Adrenal gland (tissue), 5 donors: ENCODE measurements at regions not wholly inside any gene's neighbourhood (a gene's known extent, or its start where the extent isn't known, plus 50 kb on each side); places are given as distances from the start of the nearest gene placed in this dataset.

Experiments used
- CTCF ChIP-seq, 6 experiments: fragments of 450-650 bp in 4 of 6; fragments of 200-600 bp in 2 of 6; sonication (generic) in 1 of 6; IDR thresholded peaks; 1 replicate in 5 of 6; 2 replicates in 1 of 6; pipeline versions ENCODE4 v1.5.1 to v1.8.0; 2016 to 2021; ENCODE audit warnings: antibody characterized with exemption in 6 of 6, mild to moderate bottlenecking in 2 of 6, moderate library complexity in 1 of 6
- POLR2A ChIP-seq, 2 donors: fragments of 450-650 bp; IDR thresholded peaks; one replicate each; pipeline ENCODE4 v1.6.1; 2017; ENCODE audit warnings: antibody characterized with exemption in 2 of 2, mild to moderate bottlenecking in 2 of 2, moderate library complexity in 1 of 2
- donor health status: DM: no; HTN: no; CAD: no.

- no peak for TF ChIP-seq CTCF (IDR thresholded peaks at IDR 0.05)
- TF ChIP-seq POLR2A (IDR thresholded peaks at IDR 0.05): no peak
These were observed 265.2 kb upstream of the CXCR4 start for GRCh38 chr2:136383167-136383566.
